ENCODE measurements at regions not wholly inside any gene's neighbourhood (a gene's known extent, or its start where the extent isn't known, plus 50 kb on each side); places are given as distances from the start of the nearest gene placed in this dataset.

GRCh38 chr5:8005416-8005815 lies 136.5 kb downstream of the MTRR start:
- Histone ChIP-seq H4K20me1 (ENCODE audit: control insufficient read depth, extremely low read depth, insufficient read depth, low read length) (no peaks in the 10 kb centered on the region), H2AFZ (ENCODE audit: low read length) (no peak overlapping the region), H3K27ac (ENCODE audit: insufficient read depth, low read length) (no peak overlapping the region), H3K4me2 (ENCODE audit: extremely low read depth, insufficient read depth, low read length) (no peak overlapping the region), H3K79me2 (ENCODE audit: control insufficient read depth, insufficient read depth, low read length) (no peaks in the 10 kb centered on the region), H3K27me3 (ENCODE audit: control insufficient read depth, insufficient read depth, low read length) (no peaks in the 10 kb centered on the region), H3K9me3 (ENCODE audit: control insufficient read depth, insufficient read depth, low read depth, low read length) (no peaks in the 10 kb centered on the region), H3K9ac (ENCODE audit: insufficient read depth, low read length) (no peak overlapping the region), H3K4me1 (ENCODE audit: control insufficient read depth, extremely low read depth, insufficient read depth, low read length) (no peaks in the 10 kb centered on the region), H3K4me3 (replicated peaks in 1 of 4; ENCODE audit: control extremely low read depth in 1 of 4, insufficient read depth in 1 of 4, low read depth in 3 of 4, low read length in 4 of 4) (no peak overlapping the region), H3K36me3 (ENCODE audit: control insufficient read depth, insufficient read depth, low read length) (no peaks in the 10 kb centered on the region)
- no peak for TF ChIP-seq EZH2 (IDR thresholded peaks at IDR 0.05; ENCODE audit: low read length, missing control alignments)
- TF ChIP-seq, protein P1, sequence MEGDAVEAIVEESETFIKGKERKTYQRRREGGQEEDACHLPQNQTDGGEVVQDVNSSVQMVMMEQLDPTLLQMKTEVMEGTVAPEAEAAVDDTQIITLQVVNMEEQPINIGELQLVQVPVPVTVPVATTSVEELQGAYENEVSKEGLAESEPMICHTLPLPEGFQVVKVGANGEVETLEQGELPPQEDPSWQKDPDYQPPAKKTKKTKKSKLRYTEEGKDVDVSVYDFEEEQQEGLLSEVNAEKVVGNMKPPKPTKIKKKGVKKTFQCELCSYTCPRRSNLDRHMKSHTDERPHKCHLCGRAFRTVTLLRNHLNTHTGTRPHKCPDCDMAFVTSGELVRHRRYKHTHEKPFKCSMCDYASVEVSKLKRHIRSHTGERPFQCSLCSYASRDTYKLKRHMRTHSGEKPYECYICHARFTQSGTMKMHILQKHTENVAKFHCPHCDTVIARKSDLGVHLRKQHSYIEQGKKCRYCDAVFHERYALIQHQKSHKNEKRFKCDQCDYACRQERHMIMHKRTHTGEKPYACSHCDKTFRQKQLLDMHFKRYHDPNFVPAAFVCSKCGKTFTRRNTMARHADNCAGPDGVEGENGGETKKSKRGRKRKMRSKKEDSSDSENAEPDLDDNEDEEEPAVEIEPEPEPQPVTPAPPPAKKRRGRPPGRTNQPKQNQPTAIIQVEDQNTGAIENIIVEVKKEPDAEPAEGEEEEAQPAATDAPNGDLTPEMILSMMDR (conservative IDR thresholded peaks at IDR 0.05 in 1 of 2, IDR thresholded peaks at IDR 0.05 in 1 of 2; ENCODE audit: low read depth in 1 of 2, low read length in 2 of 2): no peak
- DNase-seq (ENCODE audit: low read depth in 2 of 2): no peak

- no peaks in the 10 kb centered on the region for H3K27me3 ChIP-seq (ENCODE audit: control insufficient read depth, insufficient read depth, low read length)
- no peaks in the 10 kb centered on the region for H3K36me3 ChIP-seq (ENCODE audit: control insufficient read depth, insufficient read depth, low read length)
- H3K79me2 ChIP-seq (ENCODE audit: control insufficient read depth, insufficient read depth, low read length): no peaks in the 10 kb centered on the region
- H3K4me3 ChIP-seq (replicated peaks in 1 of 4; ENCODE audit: control extremely low read depth in 1 of 4, insufficient read depth in 1 of 4, low read depth in 3 of 4, low read length in 4 of 4): no peak overlapping the region
- no peak overlapping the region for H3K27ac ChIP-seq (ENCODE audit: insufficient read depth, low read length)
- H3K9ac ChIP-seq (ENCODE audit: insufficient read depth, low read length): no peak overlapping the region
- no peaks in the 10 kb centered on the region for H3K4me1 ChIP-seq (ENCODE audit: control insufficient read depth, extremely low read depth, insufficient read depth, low read length)
- H4K20me1 ChIP-seq (ENCODE audit: control insufficient read depth, extremely low read depth, insufficient read depth, low read length): no peaks in the 10 kb centered on the region
- no peaks in the 10 kb centered on the region for H3K9me3 ChIP-seq (ENCODE audit: control insufficient read depth, insufficient read depth, low read depth, low read length)
- TF ChIP-seq, protein P1 (conservative IDR thresholded peaks at IDR 0.05 in 1 of 2, IDR thresholded peaks at IDR 0.05 in 1 of 2; ENCODE audit: low read depth in 1 of 2, low read length in 2 of 2): no peak
- TF ChIP-seq EZH2 (IDR thresholded peaks at IDR 0.05; ENCODE audit: low read length, missing control alignments): no peak
- no peak for DNase-seq (ENCODE audit: low read depth in 2 of 2)
- H3K4me2 ChIP-seq (ENCODE audit: extremely low read depth, insufficient read depth, low read length): no peak overlapping the region
- no peak overlapping the region for H2AFZ ChIP-seq (ENCODE audit: low read length)
Observed at GRCh38 chr5:8012131-8012977, 143.4 kb downstream of the MTRR start.

- Histone ChIP-seq H4K20me1 (ENCODE audit: control insufficient read depth, extremely low read depth, insufficient read depth, low read length) (no peaks in the 10 kb centered on the region), H3K4me1 (ENCODE audit: control insufficient read depth, extremely low read depth, insufficient read depth, low read length) (no peaks in the 10 kb centered on the region), H3K4me2 (ENCODE audit: extremely low read depth, insufficient read depth, low read length) (no peak overlapping the region), H3K27me3 (ENCODE audit: control insufficient read depth, insufficient read depth, low read length) (no peaks in the 10 kb centered on the region), H3K27ac (ENCODE audit: insufficient read depth, low read length) (no peak overlapping the region), H3K4me3 (replicated peaks in 1 of 4; ENCODE audit: control extremely low read depth in 1 of 4, insufficient read depth in 1 of 4, low read depth in 3 of 4, low read length in 4 of 4) (no peak overlapping the region), H3K79me2 (ENCODE audit: control insufficient read depth, insufficient read depth, low read length) (no peaks in the 10 kb centered on the region), H3K36me3 (ENCODE audit: control insufficient read depth, insufficient read depth, low read length) (no peaks in the 10 kb centered on the region), H2AFZ (ENCODE audit: low read length) (no peak overlapping the region), H3K9me3 (ENCODE audit: control insufficient read depth, insufficient read depth, low read depth, low read length) (no peaks in the 10 kb centered on the region), H3K9ac (ENCODE audit: insufficient read depth, low read length) (no peak overlapping the region)
- TF ChIP-seq EZH2 (IDR thresholded peaks at IDR 0.05; ENCODE audit: low read length, missing control alignments): no peak
- TF ChIP-seq, protein P1 (conservative IDR thresholded peaks at IDR 0.05 in 1 of 2, IDR thresholded peaks at IDR 0.05 in 1 of 2; ENCODE audit: low read depth in 1 of 2, low read length in 2 of 2): no peak
- DNase-seq (ENCODE audit: low read depth in 2 of 2): peak; percentile 15 to 46
Observed at GRCh38 chr5:8013948-8014710, 145.2 kb downstream of the MTRR start.

All from fibroblast of lung (primary cell).